ENCODE measurements at regions not wholly inside any gene's neighbourhood (a gene's known extent, or its start where the extent isn't known, plus 50 kb on each side); places are given as distances from the start of the nearest gene placed in this dataset.

- 84 to 87% methylated on average over 2 of the region's 2 CpGs for WGBS, 2 donors
- no peak for DNase-seq (ENCODE audit: low spot score in 2 of 2)
- no peak overlapping the region for H3K4me3 ChIP-seq (ENCODE audit: low read depth, poor library complexity, severe bottlenecking)
- intact Hi-C loops (cut with DNase I; ENCODE audit: low total_unique reads), result no loop called here
- no peak for TF ChIP-seq CTCF (IDR thresholded peaks at IDR 0.05)
- no peak for TF ChIP-seq POLR2A (IDR thresholded peaks at IDR 0.05)
Observed at GRCh38 chr1:14148526-14148925, 448.5 kb downstream of the PRDM2 start.

- WGBS, 2 donors, result 70% methylated on average over 7 of the region's 7 CpGs
- intact Hi-C loops (cut with DNase I; ENCODE audit: low total_unique reads), result no loop called here
- TF ChIP-seq POLR2A (IDR thresholded peaks at IDR 0.05) (no peak), CTCF (IDR thresholded peaks at IDR 0.05) (no peak)
- H3K4me3 ChIP-seq (ENCODE audit: low read depth, poor library complexity, severe bottlenecking), result no peak overlapping the region
- DNase-seq (ENCODE audit: low spot score in 2 of 2), result no peak
Observed at GRCh38 chr1:14149431-14149830, 449.1 kb upstream of the KAZN start.

- intact Hi-C loops (cut with DNase I; ENCODE audit: low total_unique reads), result no loop called here
- no peak for TF ChIP-seq CTCF (IDR thresholded peaks at IDR 0.05)
- no peak for TF ChIP-seq POLR2A (IDR thresholded peaks at IDR 0.05)
- WGBS, 2 donors, result 92 to 98% methylated on average over 4 of the region's 4 CpGs
- DNase-seq (ENCODE audit: low spot score in 2 of 2), result no peak
- H3K4me3 ChIP-seq (ENCODE audit: low read depth, poor library complexity, severe bottlenecking), result no peak overlapping the region
Observed at GRCh38 chr1:14156543-14156942, 441.9 kb upstream of the KAZN start.

- TF ChIP-seq CTCF (IDR thresholded peaks at IDR 0.05) (no peak), POLR2A (IDR thresholded peaks at IDR 0.05) (no peak)
- DNase-seq (ENCODE audit: low spot score in 2 of 2), result no peak
- no peak overlapping the region for H3K4me3 ChIP-seq (ENCODE audit: low read depth, poor library complexity, severe bottlenecking)
- intact Hi-C loops (cut with DNase I; ENCODE audit: low total_unique reads), result no loop called here
- 18 to 20% methylated on average over 2 of the region's 2 CpGs for WGBS, 2 donors
Observed at GRCh38 chr1:14160781-14161180, 437.7 kb upstream of the KAZN start.

GRCh38 chr1:14163246-14163645, 435.2 kb upstream of the KAZN start:
- no peak for DNase-seq (ENCODE audit: low spot score in 2 of 2)
- 91 to 95% methylated on average over 4 of the region's 4 CpGs for WGBS, 2 donors
- TF ChIP-seq CTCF (IDR thresholded peaks at IDR 0.05), result no peak
- TF ChIP-seq POLR2A (IDR thresholded peaks at IDR 0.05), result no peak
- intact Hi-C loops (cut with DNase I; ENCODE audit: low total_unique reads), result no loop called here
- H3K4me3 ChIP-seq (ENCODE audit: low read depth, poor library complexity, severe bottlenecking), result no peak overlapping the region

GRCh38 chr1:14165371-14165801, 433.1 kb upstream of the KAZN start:
- no peak overlapping the region for H3K4me3 ChIP-seq (ENCODE audit: low read depth, poor library complexity, severe bottlenecking)
- no peak for TF ChIP-seq POLR2A (IDR thresholded peaks at IDR 0.05)
- no peak for TF ChIP-seq CTCF (IDR thresholded peaks at IDR 0.05)
- WGBS, 2 donors, result 15% methylated on average over 2 of the region's 2 CpGs
- intact Hi-C loops (cut with DNase I; ENCODE audit: low total_unique reads), result no loop called here
- no peak for DNase-seq (ENCODE audit: low spot score in 2 of 2)

All from lower leg skin (tissue), 4 donors.